ENCODE measurements at regions not wholly inside any gene's neighbourhood (a gene's known extent, or its start where the extent isn't known, plus 50 kb on each side); places are given as distances from the start of the nearest gene placed in this dataset.

GRCh38 chr12:118842866-118843265 is 138.5 kb upstream of the SRRM4 start:
- peak in 4 of 56 donors; percentile 6 to 16 (median 13) for DNase-seq

- DNase-seq, result no peak
These were observed 134.9 kb upstream of the SRRM4 start for GRCh38 chr12:118846416-118846815.

GRCh38 chr12:118850244-118850825 is 131.0 kb upstream of the SRRM4 start:
- peak in 1 of 56 donors; percentile 2 for DNase-seq

- DNase-seq, result no peak
These were observed 129.4 kb upstream of the SRRM4 start for GRCh38 chr12:118851891-118852290.

- peak in 10 of 56 donors; percentile 1 to 39 (median 4) for DNase-seq
These were observed 127.7 kb upstream of the SRRM4 start for GRCh38 chr12:118853634-118854033.

- no peak for DNase-seq
These were observed 125.5 kb upstream of the SRRM4 start for GRCh38 chr12:118855858-118856257.

GRCh38 chr12:118866346-118866745 is 115.0 kb upstream of the SRRM4 start:
- no peak for DNase-seq

- no peak for DNase-seq
These were observed 110.8 kb upstream of the SRRM4 start for GRCh38 chr12:118870551-118870950.

- DNase-seq, result no peak
These were observed 106.4 kb upstream of the SRRM4 start for GRCh38 chr12:118874698-118875548.

GRCh38 chr12:118880720-118881493 is 100.4 kb upstream of the SRRM4 start:
- no peak for DNase-seq

- DNase-seq, result no peak
These were observed 97.1 kb upstream of the SRRM4 start for GRCh38 chr12:118884226-118884625.

- DNase-seq, result no peak
These were observed 80.3 kb upstream of the SRRM4 start for GRCh38 chr12:118900993-118901392.

GRCh38 chr12:118908811-118909210 is 72.5 kb upstream of the SRRM4 start:
- DNase-seq, result no peak

GRCh38 chr12:118912697-118913270 is 68.6 kb upstream of the SRRM4 start:
- no peak for DNase-seq

- no peak for DNase-seq
These were observed 59.6 kb upstream of the SRRM4 start for GRCh38 chr12:118921761-118922160.

GRCh38 chr12:118922405-118922804 is 58.9 kb upstream of the SRRM4 start:
- DNase-seq, result no peak

GRCh38 chr12:118925407-118925806 is 55.9 kb upstream of the SRRM4 start:
- DNase-seq, result no peak

- DNase-seq, result no peak
These were observed 55.5 kb upstream of the SRRM4 start for GRCh38 chr12:118925826-118926225.

Measured in nucleus accumbens (tissue), 56 donors.